Esophagus squamous epithelium (tissue), 4 donors: ENCODE measurements at regions not wholly inside any gene's neighbourhood (a gene's known extent, or its start where the extent isn't known, plus 50 kb on each side); places are given as distances from the start of the nearest gene placed in this dataset.

Experiments used
- CTCF ChIP-seq, 6 experiments: fragments of 450-650 bp in 4 of 6; fragments of 200-600 bp in 2 of 6; sonication (generic) in 2 of 6; IDR thresholded peaks; one replicate each; pipeline ENCODE4 v1.5.1; 2016 to 2019; ENCODE audit warnings: antibody characterized with exemption in 6 of 6, mild to moderate bottlenecking in 4 of 6, moderate library complexity in 4 of 6
- POLR2A ChIP-seq, 4 donors: fragments of 450-650 bp; IDR thresholded peaks; one replicate each; pipeline ENCODE4 v1.6.1; 2017; ENCODE audit warnings: antibody characterized with exemption in 4 of 4, mild to moderate bottlenecking in 4 of 4, moderate library complexity in 3 of 4

DNA sequence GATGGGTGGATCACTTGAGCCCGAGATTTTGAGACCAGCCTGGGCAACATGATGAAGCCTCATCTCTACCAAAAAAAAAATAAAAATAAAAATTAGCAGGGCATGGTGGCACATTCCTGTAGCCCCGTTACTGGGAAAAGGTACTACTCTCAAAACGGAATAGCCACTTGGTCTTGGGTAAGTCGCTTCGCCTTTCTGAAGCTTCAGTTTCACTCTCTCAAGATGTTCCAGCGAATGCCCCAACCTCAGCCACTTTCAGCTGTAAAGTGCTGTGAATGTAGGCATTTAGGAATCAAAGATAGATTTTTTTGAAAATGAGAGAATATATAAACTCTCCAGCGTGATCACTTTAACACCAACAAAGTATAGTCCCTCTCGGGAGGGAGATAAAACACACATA lies 154.1 kb upstream of the HS3ST3A1 start:
- no peak for TF ChIP-seq CTCF (IDR thresholded peaks at IDR 0.05)
- no peak for TF ChIP-seq POLR2A (IDR thresholded peaks at IDR 0.05)
